ENCODE measurements at regions not wholly inside any gene's neighbourhood (a gene's known extent, or its start where the extent isn't known, plus 50 kb on each side); places are given as distances from the start of the nearest gene placed in this dataset.

- no peak for FAIRE-seq
- H3K4me2 ChIP-seq = no peak overlapping the region
- H3K4me1 ChIP-seq = peaks cover 24% of the 10 kb centered on the region
- H3K27ac ChIP-seq = peak overlapping the region in 1 of 2 experiments; percentile 46; a peak in 3 of 6 replicates
- ChIA-PET POLR2A (no interaction called here), CTCF (interaction anchor here (1.2 to 2.8 kb wide), 3 partner anchors 13 to 19 kb away, joined by 3 to 7 read pairs (median 4); no protein-coding TSS in a partner anchor)
- DNase-seq (ENCODE audit: low read depth in 1 of 2, low spot score in 1 of 2) = no peak
- TF ChIP-seq RNF2 (IDR thresholded peaks at IDR 0.05; ENCODE audit: borderline replicate concordance, low read depth) (no peak), CHD4 (IDR thresholded peaks at IDR 0.05; ENCODE audit: borderline replicate concordance) (no peak)
- 75% methylated on average over 5 of the region's 5 CpGs for WGBS (ENCODE audit: missing lambda C conversion rate)
- H3K9me3 ChIP-seq = no peaks in the 10 kb centered on the region
- ATAC-seq = no peak
- H3K4me3 ChIP-seq = no peak overlapping the region
Observed at GRCh38 chr20:58023781-58024180, 204.7 kb downstream of the ANKRD60 start.

GRCh38 chr20:58023346-58023745, 205.1 kb downstream of the ANKRD60 start:
- Histone ChIP-seq H3K4me1 (peaks cover 28% of the 10 kb centered on the region), H3K9me3 (no peaks in the 10 kb centered on the region), H3K4me3 (no peak overlapping the region), H3K27ac (peak overlapping the region; percentile 16 to 46; a peak in 4 of 6 replicates), H3K4me2 (no peak overlapping the region)
- WGBS (ENCODE audit: missing lambda C conversion rate) = 83% methylated on average over 9 of the region's 9 CpGs
- ChIA-PET CTCF (interaction anchor here (1.2 to 2.8 kb wide), 3 partner anchors 14 to 19 kb away, joined by 3 to 7 read pairs (median 4); no protein-coding TSS in a partner anchor), POLR2A (no interaction called here)
- no peak for FAIRE-seq
- no peak for DNase-seq (ENCODE audit: low read depth in 1 of 2, low spot score in 1 of 2)
- TF ChIP-seq CEBPB (IDR thresholded peaks at IDR 0.05) = no peak
- TF ChIP-seq ZC3H11A (IDR thresholded peaks at IDR 0.05) = no peak
- no peak for TF ChIP-seq ESRRA (IDR thresholded peaks at IDR 0.05; ENCODE audit: borderline replicate concordance, low read length)
- TF ChIP-seq ELK1 (IDR thresholded peaks at IDR 0.05; ENCODE audit: low read depth, low read length) = no peak
- TF ChIP-seq JUNB (IDR thresholded peaks at IDR 0.05) = no peak
- TF ChIP-seq HOXB5 (CRISPR knock-in tag; IDR thresholded peaks at IDR 0.05) = no peak
- no peak for TF ChIP-seq CHD4 (IDR thresholded peaks at IDR 0.05; ENCODE audit: borderline replicate concordance)
- TF ChIP-seq ATOH8 (CRISPR knock-in tag; IDR thresholded peaks at IDR 0.05; ENCODE audit: low read depth) = no peak
- no peak for TF ChIP-seq EP300 (IDR thresholded peaks at IDR 0.05)
- TF ChIP-seq HOXB13 (CRISPR knock-in tag; IDR thresholded peaks at IDR 0.05; ENCODE audit: low read depth) = no peak
- TF ChIP-seq BCL3 (IDR thresholded peaks at IDR 0.05) = no peak
- no peak for TF ChIP-seq USF2 (IDR thresholded peaks at IDR 0.05)
- no peak for TF ChIP-seq EHF (CRISPR knock-in tag; IDR thresholded peaks at IDR 0.05)
- TF ChIP-seq EHMT2 (IDR thresholded peaks at IDR 0.05; ENCODE audit: low read depth) = no peak
- TF ChIP-seq SMC3 (IDR thresholded peaks at IDR 0.05) = no peak
- TF ChIP-seq RARB (CRISPR knock-in tag; IDR thresholded peaks at IDR 0.05) = no peak
- TF ChIP-seq RAD21 (conservative IDR thresholded peaks at IDR 0.05 in 1 of 2, IDR thresholded peaks at IDR 0.05 in 1 of 2) = no peak
- TF ChIP-seq ZSCAN20 (CRISPR knock-in tag; IDR thresholded peaks at IDR 0.05) = no peak
- no peak for TF ChIP-seq BHLHE40 (IDR thresholded peaks at IDR 0.05; ENCODE audit: low read depth, low read length)
- ATAC-seq = no peak

GRCh38 chr20:58022711-58023110, 205.7 kb downstream of the ANKRD60 start:
- FAIRE-seq (no peak), DNase-seq (ENCODE audit: low read depth in 1 of 2, low spot score in 1 of 2) (no peak), ATAC-seq (no peak)
- peak overlapping the region; percentile 16 to 46; a peak in 4 of 6 replicates for H3K27ac ChIP-seq
- H3K9me3 ChIP-seq = no peaks in the 10 kb centered on the region
- H3K4me3 ChIP-seq = no peak overlapping the region
- TF ChIP-seq ESRRA (IDR thresholded peaks at IDR 0.05; ENCODE audit: borderline replicate concordance, low read length) (no peak), POLR2AphosphoS2 (conservative IDR thresholded peaks at IDR 0.05; ENCODE audit: low read length) (no peak), HEYL (CRISPR knock-in tag; IDR thresholded peaks at IDR 0.05) (no peak), MAX (IDR thresholded peaks at IDR 0.05) (no peak), HOXB13 (CRISPR knock-in tag; IDR thresholded peaks at IDR 0.05; ENCODE audit: low read depth) (no peak)
- no peak overlapping the region for H3K4me2 ChIP-seq
- WGBS (ENCODE audit: missing lambda C conversion rate) = 67% methylated on average over 3 of the region's 3 CpGs
- peaks cover 35% of the 10 kb centered on the region for H3K4me1 ChIP-seq
- POLR2A ChIA-PET = no interaction called here
- CTCF ChIA-PET = interaction anchor here (1.4 to 2.8 kb wide), 2 partner anchors 20 to 158 kb away, joined by 4 to 7 read pairs; no protein-coding TSS in a partner anchor

All from A549 (cell line).